ENCODE measurements at regions not wholly inside any gene's neighbourhood (a gene's known extent, or its start where the extent isn't known, plus 50 kb on each side); places are given as distances from the start of the nearest gene placed in this dataset.

GRCh38 chr5:41648996-41649395 lies 138.6 kb upstream of the PLCXD3 start:
- DNase-seq: no peak
- Histone ChIP-seq H3K27ac (no peak overlapping the region), H3K4me1 (peaks cover 0 to 24% (median 8%) of the 10 kb centered on the region in 4 donors), H3K36me3 (no peaks in the 10 kb centered on the region), H3K4me3 (no peak overlapping the region), H3K9me3 (no peaks in the 10 kb centered on the region), H3K27me3 (no peaks in the 10 kb centered on the region)
- TF ChIP-seq, protein P1, sequence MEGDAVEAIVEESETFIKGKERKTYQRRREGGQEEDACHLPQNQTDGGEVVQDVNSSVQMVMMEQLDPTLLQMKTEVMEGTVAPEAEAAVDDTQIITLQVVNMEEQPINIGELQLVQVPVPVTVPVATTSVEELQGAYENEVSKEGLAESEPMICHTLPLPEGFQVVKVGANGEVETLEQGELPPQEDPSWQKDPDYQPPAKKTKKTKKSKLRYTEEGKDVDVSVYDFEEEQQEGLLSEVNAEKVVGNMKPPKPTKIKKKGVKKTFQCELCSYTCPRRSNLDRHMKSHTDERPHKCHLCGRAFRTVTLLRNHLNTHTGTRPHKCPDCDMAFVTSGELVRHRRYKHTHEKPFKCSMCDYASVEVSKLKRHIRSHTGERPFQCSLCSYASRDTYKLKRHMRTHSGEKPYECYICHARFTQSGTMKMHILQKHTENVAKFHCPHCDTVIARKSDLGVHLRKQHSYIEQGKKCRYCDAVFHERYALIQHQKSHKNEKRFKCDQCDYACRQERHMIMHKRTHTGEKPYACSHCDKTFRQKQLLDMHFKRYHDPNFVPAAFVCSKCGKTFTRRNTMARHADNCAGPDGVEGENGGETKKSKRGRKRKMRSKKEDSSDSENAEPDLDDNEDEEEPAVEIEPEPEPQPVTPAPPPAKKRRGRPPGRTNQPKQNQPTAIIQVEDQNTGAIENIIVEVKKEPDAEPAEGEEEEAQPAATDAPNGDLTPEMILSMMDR (IDR thresholded peaks at IDR 0.05): no peak
- intact Hi-C loops (cut with DNase I; ENCODE audit: low total_unique reads): no loop called here

DNA sequence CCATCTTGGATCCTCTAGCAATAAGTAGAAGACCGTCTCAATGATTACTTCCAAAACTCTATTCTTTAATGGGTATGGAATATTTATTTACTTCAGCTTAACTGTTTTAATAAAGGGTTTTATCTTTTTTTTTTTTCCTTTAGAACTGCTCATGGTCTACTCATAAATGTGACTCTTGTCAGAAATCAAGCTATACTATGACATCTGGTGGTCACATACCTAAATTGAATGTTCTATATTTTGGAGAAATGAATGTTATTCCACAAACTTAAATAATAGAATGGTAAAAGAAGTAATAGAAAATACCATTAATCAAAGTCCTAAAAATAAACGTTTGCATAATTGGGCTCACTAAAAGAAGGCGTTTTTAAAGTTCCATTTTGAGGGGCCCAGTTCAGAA lies 131.2 kb upstream of the PLCXD3 start:
- Histone ChIP-seq H3K9me3 (no peaks in the 10 kb centered on the region), H3K4me3 (no peak overlapping the region), H3K27me3 (no peaks in the 10 kb centered on the region), H3K36me3 (no peaks in the 10 kb centered on the region), H3K4me1 (no peaks in the 10 kb centered on the region), H3K27ac (no peak overlapping the region)
- TF ChIP-seq, protein P1 (IDR thresholded peaks at IDR 0.05): peak in 1 of 2 experiments; percentile 23
- no peak for DNase-seq
- intact Hi-C loops (cut with DNase I; ENCODE audit: low total_unique reads): no loop called here

- H3K36me3 ChIP-seq: no peaks in the 10 kb centered on the region
- H3K27ac ChIP-seq: no peak overlapping the region
- no peak for DNase-seq
- no peak overlapping the region for H3K4me3 ChIP-seq
- TF ChIP-seq, protein P1 (IDR thresholded peaks at IDR 0.05): no peak
- intact Hi-C loops (cut with DNase I; ENCODE audit: low total_unique reads): no loop called here
- H3K27me3 ChIP-seq: no peaks in the 10 kb centered on the region
- no peaks in the 10 kb centered on the region for H3K9me3 ChIP-seq
- no peaks in the 10 kb centered on the region for H3K4me1 ChIP-seq
These were observed 128.3 kb upstream of the PLCXD3 start for GRCh38 chr5:41638685-41639084.

GRCh38 chr5:41637869-41638268 lies 127.5 kb upstream of the PLCXD3 start:
- H3K27ac ChIP-seq: no peak overlapping the region
- TF ChIP-seq, protein P1 (IDR thresholded peaks at IDR 0.05): no peak
- intact Hi-C loops (cut with DNase I; ENCODE audit: low total_unique reads): no loop called here
- no peaks in the 10 kb centered on the region for H3K27me3 ChIP-seq
- H3K4me3 ChIP-seq: no peak overlapping the region
- H3K9me3 ChIP-seq: no peaks in the 10 kb centered on the region
- no peaks in the 10 kb centered on the region for H3K4me1 ChIP-seq
- no peak for DNase-seq
- no peaks in the 10 kb centered on the region for H3K36me3 ChIP-seq

GRCh38 chr5:41637424-41637823 lies 127.0 kb upstream of the PLCXD3 start:
- Histone ChIP-seq H3K36me3 (no peaks in the 10 kb centered on the region), H3K27ac (no peak overlapping the region), H3K4me1 (no peaks in the 10 kb centered on the region), H3K27me3 (no peaks in the 10 kb centered on the region), H3K4me3 (no peak overlapping the region), H3K9me3 (no peaks in the 10 kb centered on the region)
- intact Hi-C loops (cut with DNase I; ENCODE audit: low total_unique reads): no loop called here
- TF ChIP-seq, protein P1 (IDR thresholded peaks at IDR 0.05): no peak
- no peak for DNase-seq

- Histone ChIP-seq H3K9me3 (no peaks in the 10 kb centered on the region), H3K4me3 (no peak overlapping the region), H3K4me1 (no peaks in the 10 kb centered on the region), H3K27me3 (no peaks in the 10 kb centered on the region), H3K27ac (no peak overlapping the region), H3K36me3 (no peaks in the 10 kb centered on the region)
- no peak for DNase-seq
- TF ChIP-seq, protein P1 (IDR thresholded peaks at IDR 0.05): no peak
- intact Hi-C loops (cut with DNase I; ENCODE audit: low total_unique reads): no loop called here
These were observed 126.2 kb upstream of the PLCXD3 start for GRCh38 chr5:41636605-41637004.

Measured in tibial artery (tissue), 4 donors.